GM18873 (cell line): ENCODE measurements at regions not wholly inside any gene's neighbourhood (a gene's known extent, or its start where the extent isn't known, plus 50 kb on each side); places are given as distances from the start of the nearest gene placed in this dataset.

Source experiments
- ATAC-seq: cut with Tn5 transposase; IDR thresholded peaks from one replicate; pipeline ENCODE4 v1.9.1; 2021; ENCODE audit warnings: mild to moderate bottlenecking, moderate library complexity, moderate number of reproducible peaks; ENCODE audit not compliant: unreplicated experiment, low FRiP score

- ATAC-seq: no peak
Observed at GRCh38 chr11:127247261-127247851, 246.8 kb upstream of the KIRREL3 start.

DNA sequence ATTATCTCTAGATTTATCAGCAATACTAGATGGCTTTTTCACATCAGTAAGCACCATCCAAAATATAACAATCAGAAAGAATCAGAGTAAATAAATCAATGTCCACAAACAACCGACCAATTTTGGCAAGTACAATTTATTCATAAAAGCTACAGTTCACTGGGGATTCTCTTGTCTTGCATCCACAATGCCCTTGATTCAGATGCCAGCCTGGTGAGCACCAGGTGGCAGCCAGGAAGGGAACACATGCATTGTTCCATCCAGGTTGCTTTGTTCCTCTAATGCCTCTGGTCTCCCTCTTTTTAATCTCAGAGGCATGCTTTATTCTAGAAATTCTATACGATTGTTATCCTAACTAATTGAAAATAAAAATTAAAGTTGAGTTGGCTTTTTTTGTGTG is 242.1 kb upstream of the KIRREL3 start:
- ATAC-seq: no peak

DNA sequence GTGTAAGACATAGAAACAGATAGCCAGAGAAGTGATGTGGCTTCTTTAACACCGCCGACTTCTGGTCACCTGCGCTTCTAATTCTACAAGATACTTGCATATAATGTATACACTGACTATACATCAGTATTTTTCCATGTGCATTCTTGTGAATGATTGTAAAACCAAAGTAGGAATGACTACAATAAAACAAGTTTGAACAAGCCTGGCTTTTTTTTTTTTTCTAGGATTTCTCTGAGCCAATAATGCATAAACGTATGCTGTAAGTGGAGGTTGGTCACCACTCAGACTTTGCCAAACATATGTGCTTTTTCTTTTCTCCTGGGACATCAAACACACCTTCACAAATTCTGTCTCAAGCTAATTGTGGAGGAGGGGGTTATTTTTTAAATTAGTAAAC is 237.8 kb upstream of the KIRREL3 start:
- no peak for ATAC-seq

DNA sequence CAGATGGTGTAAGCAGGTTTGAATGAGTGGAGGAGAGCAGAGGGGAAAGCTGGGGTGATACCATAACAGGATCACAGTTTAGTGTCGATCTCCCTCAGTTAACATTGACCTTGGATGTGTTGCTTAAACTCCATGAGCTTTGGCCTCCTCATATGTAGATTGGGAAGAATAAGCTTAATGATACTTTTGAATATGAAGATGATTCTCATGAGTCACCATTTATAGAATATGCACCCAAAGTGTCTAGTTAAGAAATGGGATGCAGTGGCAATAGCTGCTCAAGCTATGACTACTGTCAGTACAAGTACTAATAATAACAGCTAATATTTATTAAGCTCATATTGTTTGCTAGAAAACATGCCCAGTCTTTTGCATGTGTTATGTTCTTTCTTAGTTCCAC is 236.2 kb upstream of the KIRREL3 start:
- ATAC-seq: no peak

DNA sequence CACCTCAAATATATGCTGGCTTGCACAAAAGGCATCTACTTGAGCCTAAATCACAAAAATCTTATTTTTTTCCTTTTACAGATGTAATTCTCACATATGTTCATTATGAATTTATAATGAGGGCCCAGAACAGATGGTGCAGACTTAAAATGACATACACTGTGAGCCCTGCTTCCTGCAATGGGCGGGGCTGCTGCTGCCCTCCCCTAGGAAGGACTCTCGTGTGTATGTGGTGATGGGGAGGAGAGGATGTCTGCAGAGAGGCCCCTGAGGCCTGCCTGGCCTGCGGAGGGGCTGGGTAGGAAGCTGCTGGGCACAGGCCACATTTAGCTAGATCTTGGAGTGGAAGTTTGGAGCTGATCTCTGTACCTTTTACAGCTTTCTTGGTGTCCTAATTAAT is 233.4 kb upstream of the KIRREL3 start:
- no peak for ATAC-seq

GRCh38 chr11:127230392-127230791 is 229.8 kb upstream of the KIRREL3 start:
- ATAC-seq: no peak

GRCh38 chr11:127226949-127227348 is 226.4 kb upstream of the KIRREL3 start:
- ATAC-seq: no peak

DNA sequence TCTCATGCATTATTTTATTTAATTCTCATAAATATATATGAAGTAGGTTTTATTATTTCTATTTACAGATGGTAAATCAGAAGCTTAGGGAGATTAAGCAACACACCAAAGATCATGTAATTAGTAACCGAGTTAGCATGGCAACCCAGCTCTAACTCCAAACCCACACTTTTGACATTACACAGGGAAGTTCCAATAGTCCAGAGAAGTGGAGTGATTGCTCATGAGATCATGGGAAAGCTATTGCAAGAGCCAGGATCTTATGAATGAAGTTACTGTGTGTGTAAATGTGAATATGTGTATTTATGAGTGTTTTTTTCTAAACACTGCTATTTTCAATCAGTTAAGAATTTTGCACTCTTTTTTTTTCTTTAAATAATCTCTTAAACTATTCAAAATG is 225.8 kb upstream of the KIRREL3 start:
- no peak for ATAC-seq

DNA sequence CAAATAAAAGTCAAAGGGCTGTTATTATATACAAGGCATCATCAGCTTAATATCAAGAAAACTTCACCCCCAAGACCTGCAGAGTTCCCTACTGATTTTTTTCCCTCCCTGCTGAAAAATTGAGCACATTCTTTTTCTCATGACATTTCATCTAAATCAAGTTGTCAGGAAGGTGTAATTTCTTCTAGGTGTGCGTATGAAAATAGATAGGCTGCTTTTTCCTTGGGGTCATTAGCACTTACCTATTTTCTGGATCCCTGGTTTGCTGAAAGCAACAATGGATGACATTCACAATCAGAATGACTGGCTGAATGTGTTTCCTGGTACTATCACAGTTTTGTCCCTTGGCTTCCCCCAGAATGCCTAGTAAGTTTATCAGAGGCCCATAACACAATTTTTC is 225.0 kb upstream of the KIRREL3 start:
- no peak for ATAC-seq

GRCh38 chr11:127224276-127224675 is 223.7 kb upstream of the KIRREL3 start:
- no peak for ATAC-seq

- no peak for ATAC-seq
Observed at GRCh38 chr11:127223633-127224032, 223.1 kb upstream of the KIRREL3 start.

GRCh38 chr11:127223026-127223425 is 222.5 kb upstream of the KIRREL3 start:
- no peak for ATAC-seq

GRCh38 chr11:127219704-127220103 is 219.1 kb upstream of the KIRREL3 start:
- no peak for ATAC-seq

DNA sequence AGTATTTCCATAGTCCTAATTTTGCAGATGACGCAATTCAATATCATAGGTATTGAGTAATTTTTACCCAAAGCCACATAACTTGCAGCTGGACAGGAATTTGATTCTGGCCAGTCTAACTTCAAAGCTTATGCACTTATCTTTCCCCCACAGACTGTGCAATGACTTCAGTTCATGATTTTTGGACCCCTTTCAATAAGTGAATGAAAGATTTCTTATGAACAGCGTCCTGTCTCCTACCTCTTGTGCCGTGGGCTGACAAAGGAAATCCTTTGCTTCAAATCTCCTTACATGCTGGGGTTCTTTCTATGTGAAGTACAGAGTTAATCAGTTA is 217.7 kb upstream of the KIRREL3 start:
- ATAC-seq: no peak

GRCh38 chr11:127217452-127218274 is 217.1 kb upstream of the KIRREL3 start:
- ATAC-seq: no peak

DNA sequence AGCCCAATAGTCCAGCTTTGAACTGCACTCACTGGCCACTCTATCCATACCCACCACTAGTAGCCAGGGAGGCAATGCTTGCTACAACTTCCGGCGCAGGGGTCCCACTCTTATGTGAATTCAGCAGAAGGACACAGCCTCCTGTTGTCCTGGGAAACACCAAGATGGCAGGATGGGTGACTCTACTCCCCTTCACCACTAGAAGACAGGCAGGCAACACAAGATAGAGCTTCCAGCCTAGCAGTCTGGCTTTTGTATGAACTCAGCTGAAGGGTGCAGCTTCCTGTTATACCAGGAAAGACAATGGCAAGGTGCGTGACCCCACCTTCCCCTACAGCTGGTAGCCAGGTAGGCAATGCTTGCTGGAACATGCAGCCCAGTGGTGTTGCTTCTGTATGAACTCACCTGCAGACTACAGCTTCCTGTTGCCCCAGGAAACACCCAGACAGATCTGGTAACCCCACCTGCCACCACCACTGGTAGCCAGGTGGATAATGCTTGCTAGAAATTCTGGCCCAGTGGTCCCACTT is 205.2 kb upstream of the KIRREL3 start:
- no peak for ATAC-seq

DNA sequence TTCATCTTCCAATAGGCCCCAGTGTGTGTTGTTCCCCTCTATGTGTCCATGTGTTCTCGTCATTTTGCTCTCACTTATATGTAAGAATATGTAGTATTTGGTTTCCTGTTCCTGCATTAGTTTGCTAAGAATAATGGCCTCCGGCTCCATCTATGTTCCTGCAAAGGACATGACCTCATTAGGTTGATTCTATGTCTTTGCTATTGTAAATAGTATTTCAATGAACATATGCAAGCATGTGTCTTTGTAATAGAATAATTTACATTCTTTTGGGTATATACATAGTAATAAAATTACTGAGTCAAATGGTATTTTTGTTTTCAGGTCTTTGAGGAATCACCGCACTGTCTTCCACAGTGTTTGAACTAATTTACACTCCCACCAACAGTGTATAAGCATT is 202.9 kb upstream of the KIRREL3 start:
- no peak for ATAC-seq

- no peak for ATAC-seq
Observed at GRCh38 chr11:127202105-127202504, 201.5 kb upstream of the KIRREL3 start.

- no peak for ATAC-seq
Observed at GRCh38 chr11:127199306-127199801, 198.8 kb upstream of the KIRREL3 start.

- ATAC-seq: no peak
Observed at GRCh38 chr11:127195501-127196120, 195.0 kb upstream of the KIRREL3 start.

GRCh38 chr11:127194521-127194920 is 194.0 kb upstream of the KIRREL3 start:
- ATAC-seq: no peak
